Jurkat, Clone E6-1 (cell line): ENCODE measurements at regions not wholly inside any gene's neighbourhood (a gene's known extent, or its start where the extent isn't known, plus 50 kb on each side); places are given as distances from the start of the nearest gene placed in this dataset.
"Not testable (repeated sequence)": the region's sequence is repeated elsewhere in the genome, so short reads cannot be mapped to it uniquely, and the experiment has no call there.

ENCODE experiments used
- DNase-seq: peaks from one replicate; pipeline ENCODE4 v3.0.0-alpha.2; 2011; ENCODE audit warnings: low read depth, low spot score
- H3K4me3 ChIP-seq: 2 replicates; pipeline ENCODE4 v1.5.1; 2011; ENCODE audit warnings: mild to moderate bottlenecking, low read length, control low read depth, moderate library complexity

GRCh38 chr2:48170281-48170680 is 144.2 kb upstream of the FOXN2 start:
- DNase-seq, result no peak

DNA sequence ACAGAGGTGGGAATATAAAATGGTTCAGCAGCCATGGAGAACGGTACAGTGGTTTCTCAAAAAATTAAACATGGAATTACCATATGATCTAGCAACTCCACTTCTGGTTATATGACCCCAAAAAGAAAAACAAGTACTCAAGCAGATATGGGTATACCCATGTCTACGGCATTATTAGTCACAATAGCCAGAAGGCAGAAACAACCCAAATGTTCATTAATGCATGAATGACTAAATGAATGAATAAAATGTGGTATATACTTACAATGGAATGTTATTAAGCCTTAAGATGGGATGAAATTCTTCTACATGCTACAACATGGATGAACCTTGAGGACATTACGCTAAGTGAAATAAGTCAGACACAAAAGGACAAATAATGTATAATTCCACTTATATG is 141.3 kb upstream of the FOXN2 start:
- no peak overlapping the region for H3K4me3 ChIP-seq
- DNase-seq, result no peak

More at GRCh38 chr2:48170281-48170680, 144.2 kb upstream of the FOXN2 start:
- H3K4me3 ChIP-seq, result no peak overlapping the region

- no peak overlapping the region for H3K4me3 ChIP-seq
- no peak for DNase-seq
Measured at GRCh38 chr2:48174503-48174902, 140.0 kb upstream of the FOXN2 start.

GRCh38 chr2:48175254-48175653 is 139.2 kb upstream of the FOXN2 start:
- no peak for DNase-seq
- no peak overlapping the region for H3K4me3 ChIP-seq

DNA sequence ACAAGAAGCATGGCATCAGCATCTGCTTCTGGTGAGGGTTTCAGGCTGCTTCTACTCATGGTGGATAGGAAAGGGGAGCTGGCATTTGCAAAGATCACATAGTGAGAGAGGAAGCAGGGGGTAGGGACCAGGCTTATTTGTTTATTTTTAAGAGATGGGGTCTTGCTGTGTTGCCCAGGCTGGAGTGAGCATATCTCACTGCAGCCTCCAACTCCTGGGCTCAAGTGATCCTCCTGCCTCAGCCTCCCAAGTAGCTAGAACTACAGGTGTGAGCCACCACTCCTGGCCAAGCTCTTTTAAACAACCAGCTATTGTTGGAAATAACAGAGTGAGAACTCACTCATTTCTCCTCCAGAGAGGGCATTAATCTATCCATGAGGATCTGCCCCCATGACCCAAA is 138.8 kb upstream of the FOXN2 start:
- no peak overlapping the region for H3K4me3 ChIP-seq

GRCh38 chr2:48176876-48177275 is 137.6 kb upstream of the FOXN2 start:
- no peak for DNase-seq
- no peak overlapping the region for H3K4me3 ChIP-seq

More for the DNA sequence above, 138.8 kb upstream of the FOXN2 start:
- DNase-seq, result no peak

DNA sequence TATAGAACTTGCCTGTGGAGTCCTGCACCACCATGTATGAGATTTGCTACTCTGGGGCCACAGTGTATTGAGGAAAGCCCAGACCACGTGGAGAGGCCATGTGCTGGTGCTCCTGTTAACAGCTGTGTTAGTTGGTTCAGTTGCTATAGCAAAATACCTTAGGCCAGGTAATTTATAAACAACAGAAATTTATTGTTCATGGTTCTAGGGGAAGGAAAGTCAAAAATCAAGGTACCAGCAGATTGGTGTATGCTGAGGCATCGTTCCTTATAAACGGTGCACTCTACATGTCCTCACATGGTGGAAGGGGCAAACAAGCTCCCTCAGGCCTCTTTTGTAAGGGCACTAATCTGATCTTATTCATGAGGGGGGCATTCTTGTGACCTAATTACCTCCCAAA is 135.9 kb upstream of the FOXN2 start:
- no peak overlapping the region for H3K4me3 ChIP-seq
- no peak for DNase-seq

GRCh38 chr2:48180557-48180956 is 133.9 kb upstream of the FOXN2 start:
- no peak for DNase-seq
- H3K4me3 ChIP-seq, result no peak overlapping the region

DNA sequence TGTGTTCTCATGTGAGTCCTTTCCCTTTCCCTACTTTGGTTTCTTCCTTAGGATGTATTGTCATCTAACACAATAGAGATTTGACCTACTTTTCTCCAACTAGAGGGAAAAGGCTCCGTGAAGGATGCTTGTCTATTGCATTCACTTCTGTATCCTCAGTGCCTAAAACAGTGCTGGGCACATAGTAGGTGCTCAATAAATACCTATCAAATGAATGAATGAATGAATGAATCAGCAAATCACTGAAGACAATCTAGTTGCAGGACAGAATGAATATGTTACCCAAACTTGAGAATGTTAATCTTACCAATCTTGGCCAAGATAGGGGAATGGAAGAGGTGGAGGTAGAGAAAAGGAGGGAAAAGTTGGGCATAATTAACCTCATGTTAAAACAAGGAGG is 131.2 kb upstream of the FOXN2 start:
- DNase-seq, result no peak
- H3K4me3 ChIP-seq, result no peak overlapping the region

DNA sequence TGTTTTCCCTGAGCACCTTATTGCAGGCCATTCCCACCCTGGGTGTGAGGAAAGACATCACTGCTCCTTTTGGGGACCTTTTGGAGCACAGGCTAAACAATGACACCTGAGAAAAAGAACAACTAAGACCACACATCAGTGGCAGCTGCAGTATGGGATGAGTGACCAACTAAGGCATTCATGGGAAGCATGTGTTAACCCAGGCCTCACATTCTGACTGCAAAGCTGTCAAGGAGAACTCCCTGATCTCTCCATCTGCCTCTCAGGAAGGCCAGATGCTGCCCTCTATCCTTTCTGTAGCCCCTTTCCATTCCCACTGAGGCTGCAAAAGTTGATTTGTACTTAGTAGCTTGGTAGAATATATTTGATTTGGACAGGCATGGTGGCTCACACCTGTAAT is 130.5 kb upstream of the FOXN2 start:
- no peak overlapping the region for H3K4me3 ChIP-seq
- DNase-seq, result no peak

DNA sequence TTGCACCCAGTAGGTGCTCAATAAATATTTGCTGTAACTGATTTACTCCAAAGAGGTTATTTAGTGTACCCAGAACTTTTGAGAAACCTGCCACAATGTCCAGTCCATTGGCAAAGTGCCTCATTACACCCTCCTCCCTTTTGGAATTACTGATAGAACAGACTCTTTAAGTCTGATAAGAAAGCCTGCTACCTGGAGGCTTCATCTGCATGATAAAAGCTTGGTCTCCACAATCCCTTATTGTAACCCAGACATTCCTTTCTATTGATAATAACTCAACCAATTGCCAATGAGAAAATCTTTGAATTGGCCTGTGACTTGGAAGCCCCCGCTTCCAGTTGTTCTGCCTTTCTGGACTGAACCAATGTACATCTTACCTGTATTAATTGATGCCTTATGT is 127.0 kb upstream of the FOXN2 start:
- DNase-seq, result no peak
- H3K4me3 ChIP-seq, result no peak overlapping the region

DNA sequence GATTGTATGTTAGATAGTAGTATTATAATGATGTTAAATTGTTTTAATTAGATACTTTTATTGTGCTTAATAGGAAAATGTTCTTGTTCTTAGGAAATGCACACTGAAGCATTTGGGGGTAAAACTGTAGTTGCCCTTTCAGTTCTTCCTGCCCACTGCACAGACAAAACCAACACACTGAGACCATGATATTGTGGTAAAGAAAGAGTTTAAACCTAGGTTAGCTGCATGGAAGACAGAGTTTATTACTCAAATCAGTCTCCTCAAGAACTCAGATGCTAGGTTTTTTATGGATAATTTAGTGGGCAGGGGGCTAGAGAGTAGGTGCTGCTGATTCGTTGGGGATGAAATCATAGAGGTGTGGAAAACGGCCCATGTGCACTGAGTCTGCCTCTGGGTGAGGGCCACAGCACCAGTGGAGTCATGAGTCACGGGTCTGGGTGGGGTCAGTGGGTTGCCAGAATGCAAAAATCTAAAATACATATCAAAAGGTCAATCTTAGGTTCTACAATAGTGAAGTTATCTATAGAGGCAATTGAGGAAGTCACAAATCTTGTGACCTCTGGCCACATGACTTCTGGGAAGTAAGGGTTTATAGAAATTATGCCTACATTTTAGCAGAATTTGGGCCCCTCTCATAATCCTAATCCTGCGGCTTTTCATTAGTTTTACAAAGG is 124.8 kb upstream of the FOXN2 start:
- no peak overlapping the region for H3K4me3 ChIP-seq
- DNase-seq, result no peak

- DNase-seq, result no peak
- H3K4me3 ChIP-seq, result no peak overlapping the region
Measured at GRCh38 chr2:48190230-48190629, 124.3 kb upstream of the FOXN2 start.

DNA sequence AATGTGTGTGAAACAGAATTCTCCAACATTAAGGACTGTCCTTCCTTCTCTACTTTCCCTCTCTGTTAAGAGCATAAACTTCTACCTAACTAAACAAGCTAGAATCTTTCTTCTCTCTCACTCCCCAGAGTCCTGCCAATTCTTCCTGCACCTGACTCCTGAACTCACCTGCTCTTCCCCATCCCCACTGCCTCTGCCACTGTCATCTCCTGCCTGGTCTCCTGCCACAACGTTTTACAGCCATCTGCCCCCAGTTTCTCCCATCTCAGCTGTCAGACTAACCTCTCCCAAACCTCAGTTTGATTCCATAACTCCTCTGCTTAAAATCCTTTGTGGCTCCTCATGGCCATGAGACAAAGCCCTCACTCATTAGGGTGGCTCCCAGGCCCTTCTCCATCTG is 119.8 kb upstream of the FOXN2 start:
- DNase-seq, result no peak
- no peak overlapping the region for H3K4me3 ChIP-seq

DNA sequence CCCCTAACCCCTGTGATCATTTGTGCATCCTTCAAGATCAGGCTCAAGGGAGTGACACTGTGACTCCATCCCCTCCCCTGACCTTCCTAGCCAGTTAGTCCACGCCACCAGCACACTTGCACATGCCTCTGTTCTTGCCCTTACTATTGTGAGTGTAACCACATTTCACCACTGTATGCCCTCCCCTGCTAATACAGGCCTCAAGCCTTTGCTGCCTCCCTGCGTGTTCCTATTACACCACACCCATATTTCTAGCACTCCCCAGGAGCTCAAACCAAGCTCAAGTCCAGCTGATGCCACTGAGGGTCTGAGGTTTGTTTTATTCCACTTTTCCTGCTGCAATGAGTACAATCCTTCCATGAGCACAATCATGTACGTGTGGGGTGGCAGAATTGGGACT is 119.3 kb upstream of the FOXN2 start:
- no peak overlapping the region for H3K4me3 ChIP-seq
- no peak for DNase-seq

- H3K4me3 ChIP-seq, result no peak overlapping the region
- no peak for DNase-seq
Measured at GRCh38 chr2:48197618-48198017, 116.9 kb upstream of the FOXN2 start.

DNA sequence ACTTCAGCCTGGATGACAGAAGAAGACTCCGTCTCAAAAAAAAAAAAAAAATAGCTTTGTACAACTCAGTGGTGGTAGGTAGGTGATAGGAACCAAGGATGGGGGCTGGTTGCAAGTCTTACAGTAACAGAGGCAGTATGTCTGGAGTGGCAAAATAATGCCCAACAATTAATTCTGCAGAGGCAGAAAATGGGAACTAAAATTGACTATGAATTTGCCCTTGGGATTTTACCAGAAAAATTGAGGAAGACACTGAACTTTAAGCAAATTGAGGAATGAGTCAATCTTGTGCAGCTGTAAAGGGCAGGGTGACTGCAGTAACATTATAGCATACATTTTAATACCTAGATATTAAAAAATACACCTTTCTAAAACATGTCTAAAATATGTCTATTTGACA is 116.1 kb upstream of the FOXN2 start:
- DNase-seq, result no peak
- H3K4me3 ChIP-seq, result no peak overlapping the region

DNA sequence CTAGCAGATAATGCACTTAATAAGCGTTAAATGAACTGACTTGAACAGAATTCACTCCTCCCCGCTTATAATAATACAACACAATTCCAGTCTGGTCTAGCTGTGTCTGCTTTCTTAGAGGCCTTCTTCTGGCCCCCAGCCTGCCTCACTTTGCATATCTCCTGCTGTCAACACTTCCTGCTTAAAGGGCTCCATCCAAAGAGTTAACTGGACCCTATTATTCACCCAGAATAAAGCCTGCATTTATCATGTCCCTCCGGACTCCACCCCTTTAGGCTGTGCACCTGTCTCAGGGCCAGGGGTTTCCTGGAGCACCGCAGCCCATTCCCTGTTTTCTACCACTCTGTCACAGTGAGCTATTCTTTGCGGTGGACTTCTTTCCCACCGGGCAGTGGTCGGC is 115.4 kb upstream of the FOXN2 start:
- DNase-seq, result no peak
- no peak overlapping the region for H3K4me3 ChIP-seq

- no peak overlapping the region for H3K4me3 ChIP-seq
- no peak for DNase-seq
Measured at GRCh38 chr2:48200620-48201293, 113.7 kb upstream of the FOXN2 start.

- not testable (repeated sequence) for H3K4me3 ChIP-seq, DNase-seq
Measured at GRCh38 chr2:48201435-48201834, 113.0 kb upstream of the FOXN2 start.
